GM12878 (cell line): ENCODE measurements at regions not wholly inside any gene's neighbourhood (a gene's known extent, or its start where the extent isn't known, plus 50 kb on each side); places are given as distances from the start of the nearest gene placed in this dataset.

Source experiments
- ATAC-seq: fragments of 200-7000 bp; cut with Tn5 transposase; 3 replicates; pipeline ENCODE4 v1.9.1; 2020; ENCODE audit warnings: mild to moderate bottlenecking, moderate library complexity
- BruUV-seq: library from RNA; stranded (reverse); fragments of 400-500 nt; replicated peaks from 2 replicates; lab custom pipeline; 2021; lab: Mats Ljungman, UMichigan
- CTCF ChIA-PET: fragments of 300-600 bp; sonication (Branson Sonifier 250); formaldehyde crosslinking; extraction: SDS; loops from one replicate; lab custom pipeline; 2021; ENCODE audit warnings: inconsistent platforms; lab: Yijun Ruan, JAX
- POLR2A ChIA-PET: fragments of 350-600 bp; formaldehyde crosslinking; extraction: SDS; loops from one replicate; lab custom pipeline; 2021; ENCODE audit warnings: inconsistent platforms; lab: Charles Lee
- RAD21 ChIA-PET: fragments of 300-600 bp; sonication (Branson Sonifier 250); formaldehyde crosslinking; loops from one replicate; lab custom pipeline; 2023; ENCODE audit warnings: antibody characterized with exemption; ENCODE audit not compliant: unreplicated experiment; lab: Charles Lee
- SMC1A ChIA-PET: fragments of 300-600 bp; sonication (Branson Sonifier 250); formaldehyde crosslinking; loops from one replicate; lab custom pipeline; 2023; ENCODE audit not compliant: unreplicated experiment, uncharacterized antibody; lab: Charles Lee
- DNase-seq: peaks from one replicate; pipeline ENCODE4 v3.0.0-alpha.2; 2011; ENCODE audit warnings: low read depth, low spot score
- FAIRE-seq: peaks from 3 replicates; lab custom pipeline; 2011; peaks lifted over from hg19 to GRCh38; lab: Jason Lieb, UNC
- H2AFZ ChIP-seq: 2 replicates; pipeline ENCODE4 v1.6.0; 2011; ENCODE audit warnings: low read depth, low read length, control low read depth; ENCODE audit not compliant: control insufficient read depth
- H3K27ac ChIP-seq: 2 replicates; pipeline ENCODE4 v1.5.1; 2011; ENCODE audit warnings: control low read depth; ENCODE audit not compliant: control insufficient read depth, insufficient read depth
- H3K27me3 ChIP-seq, 2 experiments: replicated peaks in 1 of 2; 2 replicates each; pipeline versions ENCODE4 v1.6.0 to v1.6.1; 2011; ENCODE audit warnings: low read length in 1 of 2; ENCODE audit not compliant: control insufficient read depth in 2 of 2, insufficient read depth in 2 of 2
- H3K36me3 ChIP-seq, 2 experiments: 2 replicates each; pipeline ENCODE4 v1.5.1; 2011; ENCODE audit warnings: low read length in 1 of 2; ENCODE audit not compliant: control insufficient read depth in 2 of 2, insufficient read depth in 2 of 2
- H3K4me1 ChIP-seq: 2 replicates; pipeline ENCODE4 v1.6.1; 2011; ENCODE audit warnings: mild to moderate bottlenecking, low read length, moderate library complexity, mixed read lengths; ENCODE audit not compliant: control insufficient read depth, insufficient read depth
- H3K4me2 ChIP-seq: 2 replicates; pipeline ENCODE4 v1.6.0; 2011; ENCODE audit warnings: control low read depth; ENCODE audit not compliant: control insufficient read depth, insufficient read depth
- H3K4me3 ChIP-seq: fragments of 200-600 bp; sonication (generic); 2 replicates; pipeline ENCODE4 v1.5.1; 2016
- H3K79me2 ChIP-seq: 2 replicates; pipeline ENCODE4 v1.6.0; 2011; ENCODE audit warnings: low read length; ENCODE audit not compliant: control insufficient read depth, insufficient read depth
- H3K9ac ChIP-seq: 2 replicates; pipeline ENCODE4 v1.8.0; 2011; ENCODE audit warnings: low read length, control low read depth, mixed read lengths; ENCODE audit not compliant: control insufficient read depth, insufficient read depth
- H3K9me3 ChIP-seq: replicated peaks from 3 replicates; pipeline ENCODE4 v1.5.1; 2011; ENCODE audit warnings: mild to moderate bottlenecking, low read length; ENCODE audit not compliant: control insufficient read depth, insufficient read depth
- H4K20me1 ChIP-seq: 2 replicates; pipeline ENCODE4 v1.6.0; 2011; ENCODE audit not compliant: control insufficient read depth, insufficient read depth
- CBX5 ChIP-seq: sonication (generic); IDR thresholded peaks from 2 replicates; pipeline ENCODE4 v1.6.1; 2016; ENCODE audit warnings: low read depth, moderate library complexity, mild to moderate bottlenecking, inconsistent platforms
- CTCF ChIP-seq, 3 experiments: IDR thresholded peaks in 2 of 3; conservative IDR thresholded peaks in 1 of 3; 2 replicates each; pipeline ENCODE4 v1.5.1; 2011; ENCODE audit warnings: low read depth in 3 of 3, low read length in 3 of 3, mild to moderate bottlenecking in 3 of 3, control low read depth in 2 of 3, moderate library complexity in 2 of 3, inconsistent platforms in 1 of 3, mixed read lengths in 1 of 3; ENCODE audit not compliant: control insufficient read depth in 2 of 3, insufficient read depth in 1 of 3; ENCODE audit errors: extremely low read depth in 1 of 3
- FOXM1 ChIP-seq: IDR thresholded peaks from 2 replicates; pipeline ENCODE4 v1.6.1; 2012; ENCODE audit warnings: low read depth, mild to moderate bottlenecking, inconsistent platforms, low read length, moderate library complexity
- POLR2AphosphoS2 ChIP-seq: IDR thresholded peaks from 2 replicates; pipeline ENCODE4 v1.6.1; 2011; ENCODE audit warnings: low read depth, mild to moderate bottlenecking, low read length, improper control_type of control experiment, moderate library complexity
- RAD21 ChIP-seq: IDR thresholded peaks from 2 replicates; pipeline ENCODE4 v1.6.1; 2011; ENCODE audit warnings: mild to moderate bottlenecking, low read depth, low read length, moderate library complexity; ENCODE audit not compliant: insufficient read depth
- SMC3 ChIP-seq: IDR thresholded peaks from 2 replicates; pipeline ENCODE4 v1.6.1; 2011; ENCODE audit warnings: low read length, improper control_type of control experiment, borderline replicate concordance
- YY1 ChIP-seq: IDR thresholded peaks from 2 replicates; pipeline ENCODE4 v1.6.1; 2011; ENCODE audit warnings: low read depth, mild to moderate bottlenecking, low read length
- ZBTB4 ChIP-seq: fragments of 450-650 bp; formaldehyde crosslinking; IDR thresholded peaks from 2 replicates; pipeline ENCODE4 v1.4.0; 2022; ENCODE audit warnings: mild to moderate bottlenecking, moderate library complexity
- WGBS: methylation state at CpG from one replicate; pipeline ENCODE4 v1.1.6; 2016; ENCODE audit warnings: low lambda C conversion rate; ENCODE audit not compliant: insufficient replicate concordance, insufficient coverage; ENCODE audit errors: missing lambda C conversion rate; 5-methylcytosine and 5-hydroxymethylcytosine counted together
- in situ Hi-C: fragments of 300-500 bp; cut with MboI; formaldehyde crosslinking; loops from 9 replicates; pipeline ENCODE4 v1.14.3; 2018; ENCODE audit warnings: mixed read lengths
- intact Hi-C: fragments of 100-400 bp; cut with micrococcal nuclease; formaldehyde crosslinking; loops from one replicate; pipeline ENCODE4 v1.14.2; 2022; ENCODE audit not compliant: unreplicated experiment

- WGBS: 0% methylated on average over 4 of the region's 4 CpGs
- no peaks in the 10 kb centered on the region for H3K36me3 ChIP-seq
- peak; percentile 74 for TF ChIP-seq SMC3
- no peak for TF ChIP-seq ZBTB4 (CRISPR knock-in tag)
- TF ChIP-seq YY1: 0 out of 2 replicates have a peak, but pooled peaks have one; percentile 20
- TF ChIP-seq RAD21: peak; percentile 74
- TF ChIP-seq CTCF (IDR thresholded peaks at IDR 0.05 in 2 of 3, conservative IDR thresholded peaks at IDR 0.05 in 1 of 3; ENCODE audit: control insufficient read depth in 2 of 3, extremely low read depth in 1 of 3, insufficient read depth in 1 of 3, low read depth in 3 of 3, low read length in 3 of 3): peak; percentile 73 to 85 (median 80)
- no peak for TF ChIP-seq FOXM1
- no peak for TF ChIP-seq CBX5
- no peak for TF ChIP-seq POLR2AphosphoS2
- ChIA-PET POLR2A (no interaction called here), RAD21 (interaction anchor here (0.6 to 2.7 kb wide), 22 partner anchors 17 to 1435 kb away, joined by 3 to 15 read pairs (median 4); partner anchors contain the start of gene TENT5A), SMC1A (interaction anchor here (0.7 to 1.9 kb wide), 20 partner anchors 23 to 1827 kb away, joined by 3 to 10 read pairs (median 3); no protein-coding TSS in a partner anchor), CTCF (interaction anchor here (0.6 to 2.6 kb wide), 45 partner anchors 10 to 1827 kb away, joined by 3 to 22 read pairs (median 3); partner anchors contain the start of gene TENT5A)
- no peak overlapping the region for H2AFZ ChIP-seq
- intact Hi-C loops: no loop called here
- no peak overlapping the region for H3K27ac ChIP-seq
- FAIRE-seq (no peak), ATAC-seq (peak; percentile 87), DNase-seq (peak; percentile 7)
- no peaks in the 10 kb centered on the region for H3K4me1 ChIP-seq
- no peak overlapping the region for H3K9ac ChIP-seq
- in situ Hi-C loops: no loop called here
- no peaks in the 10 kb centered on the region for H3K9me3 ChIP-seq
- no peak overlapping the region for H3K4me2 ChIP-seq
- H3K27me3 ChIP-seq: no peaks in the 10 kb centered on the region
- no peak overlapping the region for H3K4me3 ChIP-seq
- BruUV-seq: no TSS peak
- H3K79me2 ChIP-seq: no peaks in the 10 kb centered on the region
- no peaks in the 10 kb centered on the region for H4K20me1 ChIP-seq
Measured at GRCh38 chr6:82040405-82041221, 206.9 kb downstream of the IBTK start.
